HG03097 (cell line): ENCODE measurements at regions not wholly inside any gene's neighbourhood (a gene's known extent, or its start where the extent isn't known, plus 50 kb on each side); places are given as distances from the start of the nearest gene placed in this dataset.

ENCODE experiments used
- ATAC-seq: cut with Tn5 transposase; IDR thresholded peaks from one replicate; pipeline ENCODE4 v1.9.1; 2021; ENCODE audit not compliant: unreplicated experiment, low FRiP score

GRCh38 chr12:60027266-60027665 lies 431.4 kb downstream of the SLC16A7 start:
- ATAC-seq: no peak

GRCh38 chr12:60034147-60034546 lies 438.3 kb downstream of the SLC16A7 start:
- no peak for ATAC-seq

DNA sequence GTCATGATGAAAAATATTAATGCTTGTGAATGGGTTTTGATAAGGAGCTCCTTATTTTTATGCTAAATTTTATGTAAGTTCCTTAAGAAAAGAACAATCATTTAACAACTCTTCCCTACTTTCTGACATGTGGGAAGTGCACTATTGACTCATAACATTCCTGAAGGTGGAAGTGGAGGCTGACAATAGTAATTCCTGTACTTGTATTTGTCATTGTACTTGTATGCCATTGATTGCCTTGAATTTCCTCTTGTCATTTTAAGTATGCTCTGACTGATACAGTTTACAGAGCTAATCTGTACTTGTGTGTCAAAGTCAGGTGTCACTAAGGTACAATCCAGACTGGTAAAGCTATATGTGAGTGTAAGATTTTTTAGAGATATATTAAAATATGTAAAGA lies 440.0 kb downstream of the SLC16A7 start:
- ATAC-seq: no peak

GRCh38 chr12:60042835-60043234 lies 447.0 kb downstream of the SLC16A7 start:
- ATAC-seq: no peak

DNA sequence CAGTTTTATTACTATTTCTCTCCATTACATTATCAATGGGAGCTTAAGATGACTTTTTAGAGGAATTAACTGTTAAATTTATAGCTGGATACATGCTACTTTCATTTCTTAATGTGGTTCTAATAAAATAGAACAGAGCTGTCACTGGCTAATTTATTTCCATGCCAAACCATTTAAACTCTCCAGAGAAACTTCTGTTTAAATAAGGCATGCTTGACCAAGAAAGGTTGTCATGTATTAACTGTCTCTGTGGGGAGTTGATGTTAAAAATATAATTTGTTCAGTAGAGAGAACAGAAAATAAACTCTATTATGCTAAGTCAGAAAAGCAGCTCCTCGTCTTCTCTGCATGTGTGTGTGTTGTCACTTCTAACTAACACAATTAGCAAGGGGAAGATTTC lies 447.4 kb downstream of the SLC16A7 start:
- no peak for ATAC-seq

DNA sequence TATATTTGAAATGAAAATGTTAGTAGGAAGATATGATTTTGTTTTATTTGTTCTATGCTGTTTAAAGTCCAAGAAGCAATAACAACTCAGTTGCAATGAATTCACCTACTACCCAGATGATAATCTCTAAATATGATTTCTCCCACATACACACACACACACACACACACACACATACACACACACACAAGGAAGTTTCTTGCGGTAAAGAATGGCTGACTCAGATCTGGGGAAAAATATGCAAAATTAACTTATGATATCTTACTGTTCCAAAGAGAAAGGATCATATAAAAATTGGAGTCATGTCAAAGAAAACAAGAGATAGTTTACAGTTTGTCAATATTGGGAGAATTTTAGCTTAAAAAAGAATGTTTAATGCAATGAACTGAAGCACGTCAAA lies 456.7 kb downstream of the SLC16A7 start:
- no peak for ATAC-seq

DNA sequence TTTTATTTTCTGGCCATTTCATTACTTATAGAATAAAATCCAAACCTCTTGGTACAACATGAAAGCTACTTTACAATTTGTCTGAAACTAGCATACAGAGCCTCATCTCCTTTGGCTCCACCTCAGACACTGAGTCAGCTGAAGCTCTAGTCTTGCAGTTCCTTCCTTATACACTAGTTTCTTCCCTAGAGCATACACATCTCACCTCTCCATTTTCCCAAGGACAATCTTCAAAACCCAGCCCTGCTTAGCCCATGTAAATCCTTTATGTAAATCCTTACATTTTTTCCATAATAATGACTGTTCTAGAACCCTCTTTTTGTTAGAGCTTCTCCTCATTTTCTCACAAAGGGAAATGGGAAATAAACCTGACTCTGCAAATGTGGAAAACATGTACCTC lies 463.4 kb downstream of the SLC16A7 start:
- ATAC-seq: no peak

DNA sequence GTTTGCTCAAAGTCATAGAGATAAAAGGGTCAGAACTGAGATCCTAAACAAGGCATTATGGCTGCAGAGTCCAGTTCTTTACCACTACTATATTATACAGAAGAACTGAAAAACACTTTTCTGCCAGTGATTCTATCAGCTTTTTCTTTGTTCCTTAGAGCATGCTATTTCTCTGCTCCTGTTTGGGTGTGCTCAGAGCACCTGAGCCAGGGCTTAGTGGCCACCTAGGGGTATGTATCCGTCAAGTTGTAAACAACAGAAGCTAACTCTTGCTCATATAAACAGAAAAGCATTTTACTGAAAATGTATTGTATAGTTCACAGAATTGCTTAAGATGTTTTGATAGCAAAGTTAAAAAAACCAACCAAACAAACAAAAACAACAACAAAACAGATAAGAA lies 470.8 kb downstream of the SLC16A7 start:
- no peak for ATAC-seq

DNA sequence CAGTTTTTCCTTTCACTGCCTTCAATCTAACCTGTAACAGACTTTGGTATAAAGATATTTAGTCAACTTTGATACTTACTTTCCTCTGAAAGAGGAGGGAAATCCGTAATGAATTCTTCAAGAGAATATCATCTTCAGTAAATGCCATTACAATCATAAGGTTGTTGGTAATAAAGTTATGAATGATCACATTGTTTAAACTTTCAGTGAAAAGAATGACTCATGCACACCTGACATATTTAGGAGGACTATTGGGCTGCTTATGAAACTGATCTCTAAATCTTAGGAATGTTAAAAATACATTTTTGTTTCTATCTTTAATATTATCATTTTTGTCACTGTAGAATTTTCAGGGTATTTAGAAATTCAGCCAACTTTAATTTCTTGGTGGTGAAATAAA lies 474.7 kb downstream of the SLC16A7 start:
- ATAC-seq: no peak

DNA sequence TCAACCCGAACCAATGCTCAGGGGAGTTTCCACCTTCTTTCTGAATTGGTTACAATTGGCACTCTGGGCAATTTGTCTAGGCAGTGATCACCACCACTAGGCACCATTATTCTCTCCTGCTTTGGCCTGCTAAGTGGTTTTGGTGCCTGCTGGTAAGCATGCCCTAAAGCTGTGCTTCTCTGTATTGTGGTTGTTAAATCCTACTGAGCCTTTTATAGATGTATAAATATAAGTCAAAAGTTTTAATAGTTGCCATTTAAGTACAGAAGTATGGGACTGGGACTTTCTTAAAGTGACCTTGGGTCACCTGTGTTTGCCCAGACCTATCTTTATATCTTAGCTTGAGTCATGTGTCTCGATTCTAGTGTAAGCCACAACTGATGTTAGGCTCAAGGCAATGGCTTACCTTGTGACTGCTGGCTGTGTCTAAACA lies 475.9 kb downstream of the SLC16A7 start:
- ATAC-seq: no peak

GRCh38 chr12:60072911-60073310 lies 477.1 kb downstream of the SLC16A7 start:
- no peak for ATAC-seq

DNA sequence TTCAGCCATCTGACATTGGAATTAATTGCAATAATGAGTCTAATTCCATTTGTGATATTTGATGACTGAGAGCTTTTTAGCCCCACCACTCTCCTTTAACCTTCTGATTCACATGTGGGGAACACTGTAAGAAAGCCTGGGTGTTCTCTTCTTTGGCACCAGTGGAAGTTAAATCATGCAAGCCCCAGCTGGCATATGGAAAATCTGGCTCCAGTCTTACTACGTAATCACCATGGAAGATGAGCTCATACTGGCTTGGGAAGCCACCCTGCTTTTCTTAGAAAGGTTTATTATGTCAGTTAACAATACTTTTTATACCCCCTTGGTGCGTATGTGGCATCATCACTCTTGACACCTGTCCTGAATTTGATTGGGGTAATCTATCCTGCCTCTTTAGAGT lies 479.3 kb downstream of the SLC16A7 start:
- ATAC-seq: no peak

GRCh38 chr12:60078026-60078425 lies 482.2 kb downstream of the SLC16A7 start:
- ATAC-seq: no peak

DNA sequence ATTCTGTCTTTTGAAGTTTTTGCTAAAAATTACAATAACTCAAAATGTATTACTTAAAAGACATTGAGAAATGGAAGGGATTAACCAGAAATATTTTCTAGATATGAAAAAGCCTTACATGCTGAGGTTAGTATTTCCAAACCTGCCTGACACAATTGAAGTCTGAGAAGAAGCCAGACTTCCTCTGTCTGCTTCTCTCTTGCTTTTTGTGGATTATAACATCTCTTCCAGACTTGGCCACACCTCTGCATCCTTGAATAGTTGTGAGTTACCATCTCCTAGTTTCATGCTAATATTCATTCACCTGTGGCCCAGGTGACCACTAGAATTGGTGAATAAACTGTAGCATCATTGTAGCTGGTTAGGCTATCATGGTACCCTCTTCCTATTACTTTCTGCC lies 497.6 kb downstream of the SLC16A7 start:
- no peak for ATAC-seq

- no peak for ATAC-seq
Observed at GRCh38 chr12:60094436-60094835, 498.6 kb downstream of the SLC16A7 start.

- no peak for ATAC-seq
Observed at GRCh38 chr12:60096727-60097126, 500.9 kb downstream of the SLC16A7 start.

- ATAC-seq: no peak
Observed at GRCh38 chr12:60100160-60100559, 504.3 kb downstream of the SLC16A7 start.

- ATAC-seq: no peak
Observed at GRCh38 chr12:60100852-60101251, 505.0 kb downstream of the SLC16A7 start.

DNA sequence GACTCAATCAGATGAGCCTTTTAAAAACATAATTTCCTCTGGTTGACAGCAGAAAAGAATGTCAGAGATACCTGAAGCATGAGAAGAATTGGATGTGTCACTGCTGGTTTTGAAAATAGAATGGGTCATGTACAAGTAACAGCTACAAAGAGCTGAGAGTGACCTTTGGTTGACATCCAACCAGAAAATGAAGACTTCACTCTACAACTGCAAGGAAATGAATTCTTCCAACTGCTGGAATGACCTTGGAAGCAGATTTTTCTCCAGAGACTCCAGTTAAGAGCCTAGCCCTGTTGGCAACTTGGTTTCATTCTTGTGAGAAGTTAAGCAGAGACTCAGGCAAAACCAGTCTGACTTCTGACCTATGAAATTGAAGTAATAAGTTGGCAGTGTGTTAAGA lies 505.9 kb downstream of the SLC16A7 start:
- ATAC-seq: no peak

- ATAC-seq: no peak
Observed at GRCh38 chr12:60106214-60106613, 510.4 kb downstream of the SLC16A7 start.

- ATAC-seq: no peak
Observed at GRCh38 chr12:60107992-60108391, 512.2 kb downstream of the SLC16A7 start.

- no peak for ATAC-seq
Observed at GRCh38 chr12:60112063-60112462, 516.2 kb downstream of the SLC16A7 start.

DNA sequence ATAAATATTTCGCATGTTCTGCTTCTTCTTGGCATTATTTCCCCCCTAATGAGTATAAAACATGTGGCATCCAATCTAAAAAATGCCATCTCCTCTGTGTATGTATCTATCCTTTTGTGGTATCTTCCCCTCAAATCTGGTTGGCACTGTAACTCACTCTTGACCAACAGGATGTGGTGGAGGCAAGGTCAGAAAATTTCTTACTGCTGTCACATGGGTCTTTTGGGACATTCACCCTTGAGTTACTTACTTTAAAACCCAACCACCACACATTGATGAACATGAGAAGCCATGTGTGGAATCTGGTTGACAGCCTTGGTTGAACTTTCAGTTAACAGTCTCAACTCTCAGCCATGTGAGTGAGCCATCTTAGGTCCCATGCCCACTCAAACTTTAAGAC lies 516.9 kb downstream of the SLC16A7 start:
- no peak for ATAC-seq

- ATAC-seq: no peak
Observed at GRCh38 chr12:60114169-60114568, 518.3 kb downstream of the SLC16A7 start.
